ENCODE measurements at regions not wholly inside any gene's neighbourhood (a gene's known extent, or its start where the extent isn't known, plus 50 kb on each side); places are given as distances from the start of the nearest gene placed in this dataset.

- TF ChIP-seq ZNF274 (IDR thresholded peaks at IDR 0.05; ENCODE audit: low read depth, low read length) (no peak), YY1 (IDR thresholded peaks at IDR 0.05; ENCODE audit: insufficient read depth, insufficient read length) (no peak), SUZ12 (IDR thresholded peaks at IDR 0.05; ENCODE audit: extremely low read depth, insufficient read depth, insufficient read length) (no peak)
Observed at GRCh38 chr2:143881246-143881645, 638.7 kb downstream of the ZEB2 start.

Measured in NT2/D1 (cell line).